ENCODE measurements at regions not wholly inside any gene's neighbourhood (a gene's known extent, or its start where the extent isn't known, plus 50 kb on each side); places are given as distances from the start of the nearest gene placed in this dataset.

DNA sequence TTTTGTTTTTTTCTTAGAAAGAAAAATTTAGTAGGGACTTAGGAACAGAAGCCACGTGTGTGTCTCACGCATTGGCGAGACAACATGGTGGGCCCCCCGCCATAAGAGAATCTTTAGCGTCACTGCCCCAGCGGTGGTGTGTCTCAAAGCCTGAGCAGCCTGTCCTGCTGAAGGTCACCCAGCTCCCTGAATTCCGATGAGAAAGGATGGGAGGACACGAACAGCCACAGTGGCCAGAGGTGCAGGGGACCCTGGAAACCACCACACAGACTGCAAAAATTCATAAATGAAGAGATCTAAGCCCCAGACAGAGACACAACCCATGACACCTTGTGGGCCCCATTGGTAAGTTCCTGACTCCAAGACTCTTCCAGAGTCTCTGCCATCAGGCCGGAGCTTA lies 266.1 kb upstream of the RAB6C start:
- FAIRE-seq (no peak), DNase-seq (ENCODE audit: low read depth, low spot score) (no peak)
- Histone ChIP-seq H3K4me1 (ENCODE audit: control insufficient read depth, extremely low read depth, insufficient read depth, low read length) (no peaks in the 10 kb centered on the region), H3K9me1 (ENCODE audit: control insufficient read depth, extremely low read depth, insufficient read depth, low read length) (no peaks in the 10 kb centered on the region), H3K9ac (ENCODE audit: control insufficient read depth, extremely low read depth, insufficient read depth, low read length) (no peak overlapping the region), H3K4me3 (ENCODE audit: control insufficient read depth in 2 of 3, extremely low read depth in 1 of 3, insufficient read depth in 2 of 3, low read depth in 1 of 3, low read length in 3 of 3) (no peak overlapping the region), H3K27ac (ENCODE audit: control insufficient read depth, insufficient read depth, low read length) (no peak overlapping the region), H3K4me2 (ENCODE audit: control insufficient read depth, extremely low read depth, insufficient read depth, low read depth, low read length) (no peak overlapping the region), H2AFZ (ENCODE audit: control insufficient read depth, low read length) (no peak overlapping the region), H3K36me3 (ENCODE audit: control insufficient read depth in 2 of 2, extremely low read depth in 1 of 2, insufficient read depth in 2 of 2, low read length in 2 of 2) (no peaks in the 10 kb centered on the region), H3K9me3 (ENCODE audit: control insufficient read depth, low read depth, low read length) (no peaks in the 10 kb centered on the region), H3K79me2 (ENCODE audit: control insufficient read depth, insufficient read depth, low read length) (no peaks in the 10 kb centered on the region), H4K20me1 (ENCODE audit: control insufficient read depth, extremely low read depth, insufficient read depth, low read length) (no peaks in the 10 kb centered on the region), H3K27me3 (ENCODE audit: control insufficient read depth, extremely low read depth, insufficient read depth, low read length) (peaks cover 5% of the 10 kb centered on the region)
- TF ChIP-seq EZH2 (IDR thresholded peaks at IDR 0.05; ENCODE audit: low read length) = no peak
- TF ChIP-seq, protein P1, sequence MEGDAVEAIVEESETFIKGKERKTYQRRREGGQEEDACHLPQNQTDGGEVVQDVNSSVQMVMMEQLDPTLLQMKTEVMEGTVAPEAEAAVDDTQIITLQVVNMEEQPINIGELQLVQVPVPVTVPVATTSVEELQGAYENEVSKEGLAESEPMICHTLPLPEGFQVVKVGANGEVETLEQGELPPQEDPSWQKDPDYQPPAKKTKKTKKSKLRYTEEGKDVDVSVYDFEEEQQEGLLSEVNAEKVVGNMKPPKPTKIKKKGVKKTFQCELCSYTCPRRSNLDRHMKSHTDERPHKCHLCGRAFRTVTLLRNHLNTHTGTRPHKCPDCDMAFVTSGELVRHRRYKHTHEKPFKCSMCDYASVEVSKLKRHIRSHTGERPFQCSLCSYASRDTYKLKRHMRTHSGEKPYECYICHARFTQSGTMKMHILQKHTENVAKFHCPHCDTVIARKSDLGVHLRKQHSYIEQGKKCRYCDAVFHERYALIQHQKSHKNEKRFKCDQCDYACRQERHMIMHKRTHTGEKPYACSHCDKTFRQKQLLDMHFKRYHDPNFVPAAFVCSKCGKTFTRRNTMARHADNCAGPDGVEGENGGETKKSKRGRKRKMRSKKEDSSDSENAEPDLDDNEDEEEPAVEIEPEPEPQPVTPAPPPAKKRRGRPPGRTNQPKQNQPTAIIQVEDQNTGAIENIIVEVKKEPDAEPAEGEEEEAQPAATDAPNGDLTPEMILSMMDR (optimal IDR thresholded peaks at IDR 0.05 in 1 of 3, IDR thresholded peaks at IDR 0.05 in 1 of 3, conservative IDR thresholded peaks at IDR 0.05 in 1 of 3; ENCODE audit: extremely low read depth in 1 of 3, insufficient read depth in 2 of 3, low read length in 3 of 3) = no peak
- dilution Hi-C loops (cut with MboI; ENCODE audit: extremely low pct_ligation_motif_present, low sequenced_read_pairs) = no loop called here

DNA sequence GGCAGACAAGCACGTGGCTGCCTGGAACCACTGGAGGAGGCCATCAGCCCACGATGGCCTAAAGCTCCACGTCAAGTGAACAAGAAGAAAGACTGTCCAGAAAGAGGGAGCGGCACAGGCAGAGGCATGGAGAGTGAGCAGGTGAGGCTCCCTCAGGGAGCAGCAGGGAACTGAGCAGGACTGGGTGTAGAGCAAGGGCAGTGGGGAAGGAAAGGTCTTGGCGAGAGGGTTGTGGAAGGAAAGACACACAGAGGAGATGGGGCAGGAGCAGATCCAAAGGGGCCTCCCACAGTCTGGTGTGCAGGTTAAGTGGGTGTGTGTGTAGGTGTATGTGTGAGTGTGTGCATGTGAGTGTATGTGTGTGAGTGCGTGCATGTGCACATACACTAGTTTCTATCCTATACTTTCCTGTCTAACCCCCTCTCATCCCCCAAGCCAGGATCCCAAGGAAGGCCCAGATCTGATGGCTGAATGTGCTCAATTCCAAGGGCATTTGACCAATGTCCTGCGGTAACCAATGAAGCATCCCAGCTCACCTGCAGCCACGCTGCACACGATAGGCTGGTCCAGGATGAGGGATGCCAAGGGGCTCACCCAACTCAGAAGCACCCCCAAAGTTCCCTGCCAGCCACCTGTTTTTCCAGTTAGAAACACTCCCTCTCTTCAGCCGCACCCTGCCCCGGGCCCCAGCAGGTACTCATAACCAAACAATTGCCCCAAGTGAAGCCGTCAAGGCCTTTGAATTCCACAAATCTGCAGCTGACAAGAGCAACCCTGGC lies 262.5 kb upstream of the RAB6C start:
- H3K9ac ChIP-seq (ENCODE audit: control insufficient read depth, extremely low read depth, insufficient read depth, low read length) = no peak overlapping the region
- DNase-seq (ENCODE audit: low read depth, low spot score) (no peak), FAIRE-seq (no peak)
- H2AFZ ChIP-seq (ENCODE audit: control insufficient read depth, low read length) = no peak overlapping the region
- H3K9me3 ChIP-seq (ENCODE audit: control insufficient read depth, low read depth, low read length) = no peaks in the 10 kb centered on the region
- no peaks in the 10 kb centered on the region for H3K9me1 ChIP-seq (ENCODE audit: control insufficient read depth, extremely low read depth, insufficient read depth, low read length)
- no peaks in the 10 kb centered on the region for H4K20me1 ChIP-seq (ENCODE audit: control insufficient read depth, extremely low read depth, insufficient read depth, low read length)
- no peaks in the 10 kb centered on the region for H3K79me2 ChIP-seq (ENCODE audit: control insufficient read depth, insufficient read depth, low read length)
- no peaks in the 10 kb centered on the region for H3K4me1 ChIP-seq (ENCODE audit: control insufficient read depth, extremely low read depth, insufficient read depth, low read length)
- H3K27ac ChIP-seq (ENCODE audit: control insufficient read depth, insufficient read depth, low read length) = no peak overlapping the region
- peaks cover 5% of the 10 kb centered on the region for H3K27me3 ChIP-seq (ENCODE audit: control insufficient read depth, extremely low read depth, insufficient read depth, low read length)
- H3K36me3 ChIP-seq (ENCODE audit: control insufficient read depth in 2 of 2, extremely low read depth in 1 of 2, insufficient read depth in 2 of 2, low read length in 2 of 2) = no peaks in the 10 kb centered on the region
- dilution Hi-C loops (cut with MboI; ENCODE audit: extremely low pct_ligation_motif_present, low sequenced_read_pairs) = no loop called here
- no peak overlapping the region for H3K4me2 ChIP-seq (ENCODE audit: control insufficient read depth, extremely low read depth, insufficient read depth, low read depth, low read length)
- no peak overlapping the region for H3K4me3 ChIP-seq (ENCODE audit: control insufficient read depth in 2 of 3, extremely low read depth in 1 of 3, insufficient read depth in 2 of 3, low read depth in 1 of 3, low read length in 3 of 3)
- TF ChIP-seq, protein P1 (optimal IDR thresholded peaks at IDR 0.05 in 1 of 3, IDR thresholded peaks at IDR 0.05 in 1 of 3, conservative IDR thresholded peaks at IDR 0.05 in 1 of 3; ENCODE audit: extremely low read depth in 1 of 3, insufficient read depth in 2 of 3, low read length in 3 of 3) = no peak
- no peak for TF ChIP-seq EZH2 (IDR thresholded peaks at IDR 0.05; ENCODE audit: low read length)
